Body of pancreas (tissue), 4 donors: ENCODE measurements at regions not wholly inside any gene's neighbourhood (a gene's known extent, or its start where the extent isn't known, plus 50 kb on each side); places are given as distances from the start of the nearest gene placed in this dataset.

ENCODE experiments used
- POLR2A ChIP-seq, 3 donors: fragments of 450-650 bp; IDR thresholded peaks; one replicate each; pipeline ENCODE4 v1.6.1; 2016; ENCODE audit warnings: antibody characterized with exemption in 3 of 3, mild to moderate bottlenecking in 2 of 3
- TF ChIP-seq, protein P1 (sequence below), 7 experiments: fragments of 450-650 bp in 4 of 7; fragments of 200-600 bp in 3 of 7; sonication (generic) in 3 of 7; IDR thresholded peaks; one replicate each; pipeline ENCODE4 v1.5.1; 2016 to 2019; ENCODE audit warnings: antibody characterized with exemption in 7 of 7

GRCh38 chr2:176561706-176562105, 292.5 kb downstream of the MTX2 start:
- TF ChIP-seq, protein P1, sequence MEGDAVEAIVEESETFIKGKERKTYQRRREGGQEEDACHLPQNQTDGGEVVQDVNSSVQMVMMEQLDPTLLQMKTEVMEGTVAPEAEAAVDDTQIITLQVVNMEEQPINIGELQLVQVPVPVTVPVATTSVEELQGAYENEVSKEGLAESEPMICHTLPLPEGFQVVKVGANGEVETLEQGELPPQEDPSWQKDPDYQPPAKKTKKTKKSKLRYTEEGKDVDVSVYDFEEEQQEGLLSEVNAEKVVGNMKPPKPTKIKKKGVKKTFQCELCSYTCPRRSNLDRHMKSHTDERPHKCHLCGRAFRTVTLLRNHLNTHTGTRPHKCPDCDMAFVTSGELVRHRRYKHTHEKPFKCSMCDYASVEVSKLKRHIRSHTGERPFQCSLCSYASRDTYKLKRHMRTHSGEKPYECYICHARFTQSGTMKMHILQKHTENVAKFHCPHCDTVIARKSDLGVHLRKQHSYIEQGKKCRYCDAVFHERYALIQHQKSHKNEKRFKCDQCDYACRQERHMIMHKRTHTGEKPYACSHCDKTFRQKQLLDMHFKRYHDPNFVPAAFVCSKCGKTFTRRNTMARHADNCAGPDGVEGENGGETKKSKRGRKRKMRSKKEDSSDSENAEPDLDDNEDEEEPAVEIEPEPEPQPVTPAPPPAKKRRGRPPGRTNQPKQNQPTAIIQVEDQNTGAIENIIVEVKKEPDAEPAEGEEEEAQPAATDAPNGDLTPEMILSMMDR (IDR thresholded peaks at IDR 0.05) = no peak
- no peak for TF ChIP-seq POLR2A (IDR thresholded peaks at IDR 0.05)
